HG03558 (cell line): ENCODE measurements at regions not wholly inside any gene's neighbourhood (a gene's known extent, or its start where the extent isn't known, plus 50 kb on each side); places are given as distances from the start of the nearest gene placed in this dataset.

ENCODE experiments used
- ATAC-seq: cut with Tn5 transposase; IDR thresholded peaks from one replicate; pipeline ENCODE4 v1.9.1; 2021; ENCODE audit warnings: moderate number of reproducible peaks; ENCODE audit not compliant: unreplicated experiment; ENCODE audit errors: extremely low read depth

DNA sequence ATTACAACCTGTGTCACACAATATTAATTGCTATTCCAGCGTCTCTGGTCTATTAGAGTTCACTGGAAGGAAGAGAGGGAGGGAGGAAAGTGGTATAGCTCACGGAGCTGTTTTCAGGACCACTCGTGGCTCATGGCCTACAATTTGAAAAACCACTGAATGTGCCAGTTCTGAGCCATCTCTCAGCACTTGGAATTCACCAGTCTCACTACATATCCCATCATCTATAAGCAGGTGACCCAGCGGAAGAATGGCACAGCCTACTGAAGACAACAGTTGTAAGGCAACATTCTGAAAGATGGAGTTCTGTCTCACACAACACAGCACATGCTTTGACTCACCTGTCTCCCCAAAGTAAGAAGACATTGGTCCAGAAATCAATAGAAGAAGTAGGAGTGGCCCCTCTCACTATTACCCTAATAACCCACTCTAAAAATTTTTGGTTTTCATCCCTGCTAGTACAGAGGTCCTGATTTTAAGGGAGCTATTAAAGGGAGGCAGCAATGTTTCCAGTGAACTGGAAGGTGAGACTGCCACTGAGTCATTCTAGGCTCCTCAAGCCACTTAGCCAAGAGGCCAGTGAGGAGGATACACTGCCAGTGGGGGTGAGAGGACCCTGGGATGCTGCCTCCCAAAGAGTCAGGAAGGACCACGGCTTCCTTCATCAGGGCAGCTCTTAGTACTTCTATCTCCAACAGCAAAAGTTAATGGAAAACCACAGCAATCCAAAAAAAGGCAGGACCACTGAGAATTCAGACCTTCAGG lies 50.0 kb upstream of the DOCK9 start:
- no peak for ATAC-seq

DNA sequence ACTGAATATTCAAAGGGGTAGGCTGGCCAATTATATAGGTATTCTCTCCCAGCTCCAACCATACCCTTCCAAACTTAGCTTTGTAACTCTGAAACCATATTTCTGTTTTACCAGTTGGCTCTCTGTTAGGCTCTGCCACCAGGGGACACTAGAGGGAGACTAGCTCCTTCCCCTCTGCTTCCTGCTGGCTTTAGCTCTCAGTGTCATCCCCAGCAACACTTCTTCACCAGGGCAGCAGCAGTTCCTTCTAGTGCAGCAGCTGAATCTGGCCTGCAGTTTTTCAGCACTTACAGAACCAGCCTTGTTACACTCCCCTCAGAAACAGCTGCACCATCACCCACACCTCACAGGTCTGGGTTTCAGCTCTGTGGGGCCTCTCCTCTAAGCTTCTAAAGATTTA lies 51.0 kb upstream of the DOCK9 start:
- ATAC-seq: no peak

DNA sequence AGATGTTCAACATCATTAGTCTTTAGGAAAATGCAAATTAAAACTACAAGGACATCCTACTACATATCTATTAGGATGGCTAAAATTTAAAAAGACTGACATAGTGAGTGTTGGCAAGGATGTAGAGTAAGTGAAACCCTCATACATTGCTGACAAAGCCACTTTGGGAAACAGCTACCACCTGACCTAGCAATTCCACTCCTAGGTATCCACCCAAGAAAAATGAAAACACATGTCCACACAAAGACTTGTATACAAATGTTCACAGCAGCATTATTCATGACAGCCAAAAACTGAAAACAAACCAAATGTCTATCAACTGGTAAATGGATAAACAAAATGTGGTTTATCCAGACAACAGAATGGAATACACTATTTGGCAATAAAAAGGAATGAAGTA lies 51.7 kb upstream of the DOCK9 start:
- ATAC-seq: no peak

DNA sequence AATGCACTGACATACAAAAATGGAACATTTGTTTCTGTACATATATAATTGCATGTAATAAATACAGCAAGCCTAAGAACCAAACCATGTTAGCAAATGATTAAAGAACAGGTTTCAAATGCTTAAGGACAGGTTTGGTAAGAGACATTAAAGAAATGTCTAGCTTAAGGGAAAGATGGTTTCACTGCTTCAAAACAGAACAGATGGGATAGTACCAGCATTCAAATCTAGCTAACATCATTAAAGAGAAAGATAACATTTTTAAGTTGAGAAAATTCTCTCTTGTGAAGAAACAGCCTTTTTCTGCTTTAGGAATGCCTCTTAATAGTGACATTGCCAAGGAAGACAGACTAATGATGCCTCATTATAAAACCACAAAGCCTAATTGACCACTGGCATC lies 52.5 kb upstream of the DOCK9 start:
- ATAC-seq: no peak

DNA sequence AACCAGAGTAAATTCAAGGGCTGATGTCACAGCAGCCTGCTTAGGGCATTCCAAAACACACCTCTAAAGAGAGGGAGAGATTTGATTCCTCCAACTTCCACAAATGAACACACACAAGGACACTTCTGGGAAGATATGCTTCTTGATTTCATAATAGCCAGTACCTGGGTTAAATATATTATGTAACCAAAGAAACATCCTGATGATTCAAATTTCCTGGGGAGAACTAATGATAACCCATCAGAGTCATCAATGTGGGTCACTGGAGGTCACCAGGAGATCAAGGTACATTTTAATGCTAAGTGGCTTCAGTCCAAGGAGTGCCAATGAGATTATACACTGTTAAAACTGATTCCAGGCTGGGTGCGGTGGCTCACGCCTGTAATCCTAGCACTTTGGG lies 54.0 kb upstream of the DOCK9 start:
- no peak for ATAC-seq

DNA sequence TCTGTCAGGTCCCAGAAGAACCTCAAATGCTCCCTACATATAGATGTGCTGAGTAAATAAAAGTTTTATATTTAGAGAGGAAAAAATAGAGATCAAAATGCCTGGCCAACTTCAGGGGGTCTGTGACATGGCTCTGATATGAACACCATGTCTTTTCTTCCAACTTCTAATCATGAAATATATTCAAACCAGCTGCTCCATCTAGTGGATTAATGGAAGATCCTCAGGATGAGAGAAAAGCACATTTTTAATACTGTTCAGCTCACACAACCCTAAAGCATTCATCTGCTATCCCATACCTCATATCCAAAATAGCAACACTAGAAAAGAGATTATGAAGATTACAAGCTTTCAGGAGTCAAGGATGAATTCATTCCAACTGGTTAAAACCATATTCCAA lies 56.0 kb upstream of the DOCK9 start:
- no peak for ATAC-seq

DNA sequence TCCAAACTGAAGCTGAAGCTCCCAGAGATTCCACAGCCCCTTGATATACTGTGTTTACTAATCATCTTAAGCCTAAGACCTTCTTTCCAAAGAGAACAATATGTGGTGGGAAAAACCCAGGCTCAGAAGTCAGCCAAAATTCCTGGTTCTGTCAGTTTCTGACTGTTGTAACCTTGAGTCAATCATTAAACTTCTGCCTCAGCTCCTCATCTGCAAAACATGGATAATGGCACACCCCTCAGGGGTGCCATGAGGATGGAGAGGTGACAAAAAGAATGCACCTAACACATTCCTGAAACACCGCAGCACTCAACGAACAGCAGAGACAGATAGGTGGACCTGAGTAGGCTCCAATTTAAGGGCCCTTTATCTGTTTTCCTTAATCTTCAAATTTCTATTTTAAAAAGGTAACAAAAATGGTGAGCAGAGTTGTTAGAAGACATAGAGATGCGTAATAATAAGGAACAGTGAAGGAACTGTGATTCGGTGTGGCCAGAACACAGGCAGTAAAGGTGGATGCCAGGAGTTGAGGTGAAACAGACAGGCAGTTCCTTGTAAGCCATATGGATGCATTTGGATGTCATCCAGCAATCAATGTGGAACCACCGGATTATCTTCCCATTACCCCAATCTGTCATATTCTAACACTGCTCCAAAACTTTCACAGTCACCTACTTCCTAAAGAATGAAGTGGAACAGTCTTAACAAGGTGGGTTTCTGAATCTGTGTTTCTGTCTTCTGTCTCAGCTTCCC lies 56.6 kb upstream of the DOCK9 start:
- ATAC-seq: no peak

DNA sequence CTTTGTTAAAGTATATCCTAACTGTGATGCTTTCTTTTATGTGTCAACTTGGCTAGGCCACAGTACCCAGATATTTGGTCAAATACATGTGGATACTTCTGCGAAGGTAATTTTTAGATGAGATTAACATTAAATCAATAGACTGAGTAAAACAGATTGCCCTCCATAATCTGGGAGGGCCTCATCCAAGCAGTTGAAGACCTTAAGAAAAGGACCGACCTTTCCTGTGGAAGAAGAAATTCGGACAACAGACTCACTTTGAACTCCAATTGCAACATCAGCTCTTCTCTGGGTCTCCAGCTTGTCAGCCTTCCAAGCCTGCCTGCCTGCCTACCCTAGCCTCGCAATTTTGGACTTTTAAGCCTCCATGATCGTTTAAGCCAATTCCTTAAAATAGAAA lies 57.9 kb upstream of the DOCK9 start:
- no peak for ATAC-seq

DNA sequence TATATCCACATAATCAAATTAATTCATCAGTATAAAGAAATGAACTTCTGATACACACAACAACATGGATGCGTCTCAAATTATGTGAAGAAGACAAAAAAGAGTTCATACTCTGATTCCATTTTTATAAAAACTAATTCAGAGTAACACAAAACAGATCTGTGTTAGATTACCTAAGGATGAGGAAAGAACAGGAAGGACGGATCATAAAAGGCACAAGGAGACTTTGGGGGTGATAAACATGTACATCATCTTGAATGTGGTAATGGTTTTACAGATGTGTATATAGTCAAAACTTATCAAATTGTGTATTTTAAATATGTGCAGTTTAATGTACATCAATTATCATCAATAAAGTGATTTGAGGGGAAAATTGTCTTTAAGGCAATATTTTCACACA lies 59.9 kb upstream of the DOCK9 start:
- ATAC-seq: no peak

DNA sequence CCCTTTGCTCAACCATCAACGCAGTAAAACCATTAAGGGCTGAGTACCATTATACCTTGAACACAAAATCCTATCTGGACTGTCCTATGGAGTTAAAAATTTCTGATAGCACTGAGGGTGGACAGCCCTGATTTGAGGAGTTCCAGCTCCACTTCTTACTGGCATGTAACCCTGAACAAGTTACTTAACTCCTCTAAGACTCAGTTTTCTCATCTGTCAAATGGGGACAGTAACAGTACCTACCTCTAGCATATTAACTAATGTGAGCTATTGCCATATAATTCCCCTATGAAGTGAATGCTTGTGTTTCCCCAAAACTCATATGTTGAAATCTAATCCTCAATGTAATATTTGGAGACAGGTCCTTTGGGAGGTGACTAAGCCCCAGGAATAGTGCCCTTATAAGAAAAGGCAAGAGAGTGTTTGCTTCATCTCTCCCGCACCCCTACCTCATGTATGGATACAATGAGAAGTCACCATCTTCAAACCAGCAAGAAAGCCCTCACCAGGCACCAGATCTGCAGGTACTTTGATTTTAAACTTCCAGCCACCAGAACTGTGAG lies 61.9 kb upstream of the DOCK9 start:
- ATAC-seq: no peak

DNA sequence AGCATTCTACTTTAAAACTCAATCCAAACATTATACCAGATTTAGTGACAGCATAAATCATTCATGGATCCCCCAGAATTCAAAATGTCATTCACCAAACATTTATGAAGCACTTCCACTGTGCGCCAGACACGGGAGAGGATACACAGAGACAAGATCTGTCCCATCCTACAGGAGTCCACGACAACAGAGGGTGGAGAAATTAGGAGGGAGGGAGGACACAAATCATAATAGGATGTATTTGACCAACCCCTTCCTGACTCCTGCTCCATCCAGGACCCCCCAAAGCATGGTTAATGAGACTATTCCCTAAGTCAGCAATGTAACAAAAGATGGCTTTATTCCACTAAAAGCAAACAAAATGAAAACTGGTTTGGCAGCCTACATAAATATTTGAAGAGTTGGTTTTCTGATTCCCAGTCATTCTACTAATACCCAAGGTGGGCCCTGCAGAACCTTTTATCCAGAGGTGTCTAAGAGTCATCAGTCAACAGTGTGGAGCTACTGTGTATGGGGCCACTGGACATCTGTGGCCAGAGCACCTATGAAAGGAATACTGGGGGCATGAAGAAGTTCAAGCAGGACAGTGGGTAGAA lies 62.8 kb upstream of the DOCK9 start:
- no peak for ATAC-seq

DNA sequence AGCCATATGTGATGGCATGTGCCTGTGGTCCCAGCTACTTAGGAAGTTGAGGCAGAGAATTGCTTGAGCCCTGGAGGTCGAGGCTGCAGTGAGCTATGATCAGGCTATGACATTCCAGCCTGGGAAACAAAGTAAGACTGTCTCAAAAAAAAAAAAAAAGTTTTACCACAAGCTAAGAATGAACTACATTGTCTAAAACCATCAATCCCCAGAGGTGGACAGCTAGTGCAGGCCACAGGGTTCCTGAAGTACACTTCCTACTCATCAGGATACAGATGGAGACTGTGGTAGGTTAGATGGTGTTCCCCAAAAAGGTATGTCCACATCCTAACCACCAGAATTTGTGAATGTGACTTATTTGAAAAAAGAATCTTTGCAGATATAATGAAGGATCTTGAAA lies 63.5 kb upstream of the DOCK9 start:
- ATAC-seq: no peak

DNA sequence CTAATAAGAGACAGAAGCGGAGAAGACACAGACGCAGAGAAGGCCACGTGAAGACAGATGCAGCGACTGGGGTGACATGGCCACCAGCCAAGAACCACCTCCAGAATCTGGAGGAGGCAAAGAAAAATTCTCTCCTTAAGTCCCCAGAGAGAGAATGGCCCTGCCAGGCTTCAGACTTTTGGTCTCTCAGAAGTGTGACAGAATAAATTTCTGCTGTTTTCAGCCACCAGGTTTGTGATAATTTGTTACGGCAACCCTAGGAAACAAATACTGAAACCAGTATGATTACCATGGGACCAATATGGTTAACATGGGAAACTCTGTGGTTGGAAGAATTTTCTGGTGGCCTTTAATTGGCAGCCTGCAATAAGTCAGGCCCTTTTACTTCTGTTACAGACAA lies 63.9 kb upstream of the DOCK9 start:
- no peak for ATAC-seq

DNA sequence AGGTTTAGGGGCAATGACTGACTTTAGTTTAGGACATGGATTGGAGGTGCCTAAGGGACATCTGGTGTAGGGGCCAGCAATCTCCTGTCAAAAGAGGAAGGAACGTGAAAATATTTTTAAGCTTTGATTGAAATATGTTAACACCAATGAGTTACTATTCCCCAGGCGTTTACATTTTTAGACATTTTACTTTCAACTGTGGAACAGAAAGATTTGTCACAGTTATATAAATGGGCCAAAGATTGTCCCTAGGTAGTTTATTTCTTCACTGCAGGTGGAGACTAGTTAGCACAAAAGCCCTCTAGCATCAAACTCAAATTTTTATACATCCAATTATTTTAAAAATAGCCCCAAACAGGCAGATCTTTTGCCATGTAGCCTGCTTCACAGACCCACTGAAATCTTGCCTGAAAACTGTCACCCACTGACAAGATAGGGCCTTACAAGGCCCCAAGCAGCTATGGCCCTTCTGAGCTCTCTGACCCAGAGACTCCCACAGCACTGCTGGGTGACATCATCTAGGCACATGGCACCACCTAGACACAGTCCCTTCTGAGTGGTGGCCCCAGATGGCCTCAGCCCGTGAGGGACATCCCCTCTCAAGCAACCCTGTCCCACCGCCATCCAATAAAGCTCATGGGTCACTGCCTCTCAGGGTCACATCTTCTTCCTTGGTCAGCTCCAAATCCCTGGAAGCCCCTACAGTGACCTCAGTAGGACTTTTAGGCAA lies 64.8 kb upstream of the DOCK9 start:
- no peak for ATAC-seq

DNA sequence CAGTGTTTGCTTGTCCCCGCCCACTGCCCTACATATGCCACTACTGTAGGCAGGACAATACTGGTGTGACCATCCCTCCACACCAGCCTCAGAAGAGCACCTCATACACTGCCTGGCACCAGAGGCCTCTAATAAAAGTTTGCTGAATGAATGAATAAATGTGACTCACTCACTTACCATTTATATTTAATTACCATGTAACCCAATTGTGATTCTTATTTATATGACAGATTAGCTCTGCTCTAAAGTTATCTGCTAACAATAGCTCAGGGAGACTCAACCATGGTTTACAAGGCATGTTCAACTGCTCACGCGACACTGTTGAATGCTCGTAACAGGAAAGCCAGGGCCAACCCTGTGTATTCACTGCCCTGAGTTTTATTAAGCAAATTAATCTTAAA lies 66.0 kb upstream of the DOCK9 start:
- ATAC-seq: no peak

DNA sequence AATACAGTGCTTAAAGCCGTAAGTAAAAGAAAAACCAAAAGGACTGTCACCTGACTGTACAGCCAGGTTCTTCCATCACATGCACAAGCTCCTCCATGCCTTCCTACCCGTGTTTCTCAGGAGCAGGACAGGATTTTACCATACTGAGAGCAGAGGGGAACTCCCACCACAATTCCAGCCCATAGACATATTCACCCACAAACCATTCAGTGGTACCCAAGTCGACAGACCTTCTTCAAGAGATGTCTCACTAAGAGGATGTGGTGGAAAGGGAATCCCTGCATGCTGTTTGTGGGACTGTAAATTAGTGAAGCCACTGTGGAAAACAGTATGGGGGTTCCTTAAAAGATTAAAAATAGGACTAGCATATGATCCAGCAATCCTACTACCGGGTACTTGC lies 66.9 kb upstream of the DOCK9 start:
- ATAC-seq: no peak

DNA sequence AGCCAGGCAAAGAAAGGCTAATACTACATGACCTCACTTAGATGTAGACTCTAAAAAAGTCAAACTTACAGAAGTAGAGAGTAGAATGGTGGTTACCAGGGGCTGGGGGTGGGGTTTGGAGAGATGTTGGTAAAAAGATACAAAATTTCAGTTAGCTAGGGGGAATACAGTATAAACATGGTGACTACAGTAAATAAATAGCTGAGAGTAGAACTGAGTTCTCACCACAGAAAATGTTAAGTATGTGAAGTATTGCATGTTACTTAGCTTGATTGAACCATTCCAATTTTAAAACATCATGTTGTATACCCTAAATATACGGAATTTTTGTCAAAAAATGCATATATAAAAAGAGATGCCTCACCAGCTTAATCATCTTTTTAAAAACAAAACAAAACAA lies 67.5 kb upstream of the DOCK9 start:
- no peak for ATAC-seq

DNA sequence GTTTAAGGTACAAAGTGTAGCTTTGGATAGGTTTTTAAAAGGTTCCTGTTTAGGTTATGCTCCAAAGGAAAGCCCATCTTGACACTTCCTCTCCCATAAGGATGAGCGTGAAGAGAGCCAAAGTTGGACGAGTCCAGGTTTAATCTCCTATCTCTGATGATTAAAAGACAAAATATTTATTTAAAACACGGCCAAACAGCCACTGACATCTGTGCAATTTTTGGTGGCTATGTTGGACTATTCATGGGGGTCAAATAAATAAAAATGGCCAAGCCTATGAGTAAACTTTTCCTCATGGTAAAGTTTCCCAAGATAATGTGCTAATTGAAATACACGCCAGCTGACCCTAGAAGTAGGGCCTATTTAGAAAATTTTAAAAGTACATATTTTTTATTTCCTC lies 69.0 kb upstream of the DOCK9 start:
- ATAC-seq: no peak

DNA sequence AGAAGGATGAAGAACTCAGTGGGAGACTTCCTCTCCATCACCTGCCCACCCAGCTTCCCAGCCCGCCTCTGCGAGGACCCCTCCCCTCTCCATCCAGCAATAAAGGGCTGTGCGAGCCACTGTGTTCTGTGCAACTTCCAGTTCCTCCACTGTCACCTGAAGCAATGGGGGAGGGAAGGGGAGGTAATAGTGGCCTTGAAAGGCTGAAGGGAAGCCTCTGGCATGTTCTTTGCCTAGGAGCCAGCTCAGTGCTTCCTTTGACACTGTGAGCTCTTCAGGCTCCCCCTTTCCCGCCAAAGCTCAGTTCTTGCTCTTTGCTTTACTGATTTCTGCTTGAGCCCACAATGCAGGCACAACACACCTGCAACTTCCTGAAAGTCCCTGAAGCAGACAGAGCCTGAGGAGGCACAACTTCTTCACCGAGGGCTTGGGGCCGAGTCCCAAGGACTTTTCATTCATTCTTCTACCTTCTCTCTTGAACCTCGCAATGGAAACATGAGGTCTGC lies 73.2 kb upstream of the DOCK9 start:
- no peak for ATAC-seq

DNA sequence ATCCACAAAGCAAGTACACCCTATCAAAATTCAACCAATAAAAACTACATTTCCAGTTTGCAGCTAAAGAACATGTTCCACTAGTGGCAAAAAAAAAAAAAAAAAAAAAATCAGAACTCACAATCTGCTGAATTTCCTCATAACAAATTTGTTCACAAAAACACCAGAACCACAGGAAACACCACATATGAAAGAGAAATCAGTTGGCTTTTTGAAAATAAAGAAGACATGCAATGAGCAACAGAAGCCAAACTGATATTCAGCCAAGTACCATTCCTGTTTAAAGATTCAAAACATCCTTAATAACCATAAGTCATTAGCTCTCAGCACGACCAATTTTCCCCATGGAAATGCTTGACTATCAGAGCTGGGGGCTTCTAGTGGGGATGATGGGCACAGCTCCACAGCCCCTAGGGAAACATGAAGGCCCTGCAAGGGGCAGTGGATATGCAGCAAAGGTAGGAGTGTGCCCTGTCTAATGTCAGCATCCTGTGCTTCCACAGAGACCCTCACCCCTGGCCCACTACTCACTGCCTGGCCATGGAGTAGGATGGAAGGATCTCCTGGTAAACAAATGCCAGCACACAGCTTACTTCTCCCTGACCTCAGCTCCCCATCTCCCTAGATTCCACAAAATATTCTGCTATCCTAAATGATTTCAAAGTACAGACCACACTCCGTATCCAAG lies 74.0 kb upstream of the DOCK9 start:
- ATAC-seq: no peak
